Suppressor macrophage treated with lipopolysaccharide for 1 hour (primary cell): ENCODE measurements at regions not wholly inside any gene's neighbourhood (a gene's known extent, or its start where the extent isn't known, plus 50 kb on each side); places are given as distances from the start of the nearest gene placed in this dataset.

Experiments used
- DNase-seq, 3 donors: peaks; one replicate each; pipeline ENCODE4 v3.0.0-alpha.2; 2020 to 2022

GRCh38 chr10:70939441-70940003, 51.2 kb upstream of the PCBD1 start:
- no peak for DNase-seq

- DNase-seq, result no peak
These were observed 52.6 kb upstream of the PCBD1 start for GRCh38 chr10:70940834-70941568.

- DNase-seq, result no peak
These were observed 53.8 kb upstream of the PCBD1 start for GRCh38 chr10:70942125-70942524.

GRCh38 chr10:70942725-70943124, 54.4 kb upstream of the PCBD1 start:
- DNase-seq, result no peak

- DNase-seq, result no peak
These were observed 54.9 kb upstream of the PCBD1 start for GRCh38 chr10:70943249-70943648.

GRCh38 chr10:70943841-70944466, 55.6 kb upstream of the PCBD1 start:
- no peak for DNase-seq

GRCh38 chr10:70950037-70950436, 61.7 kb upstream of the PCBD1 start:
- no peak for DNase-seq

- no peak for DNase-seq
These were observed 62.4 kb upstream of the PCBD1 start for GRCh38 chr10:70950801-70951200.

GRCh38 chr10:70952401-70952800, 64.0 kb upstream of the PCBD1 start:
- no peak for DNase-seq

- DNase-seq, result no peak
These were observed 64.6 kb upstream of the PCBD1 start for GRCh38 chr10:70952921-70953320.

GRCh38 chr10:70954381-70955176, 66.2 kb upstream of the PCBD1 start:
- no peak for DNase-seq

- DNase-seq, result no peak
These were observed 67.8 kb upstream of the PCBD1 start for GRCh38 chr10:70956029-70956759.

GRCh38 chr10:70958396-70958795, 70.0 kb upstream of the PCBD1 start:
- DNase-seq, result no peak

GRCh38 chr10:70960316-70960715, 72.0 kb upstream of the PCBD1 start:
- DNase-seq, result no peak

- DNase-seq, result no peak
These were observed 72.6 kb upstream of the PCBD1 start for GRCh38 chr10:70960783-70961570.

GRCh38 chr10:70962686-70963085, 74.3 kb upstream of the PCBD1 start:
- no peak for DNase-seq

- no peak for DNase-seq
These were observed 74.9 kb upstream of the PCBD1 start for GRCh38 chr10:70963271-70963670.

GRCh38 chr10:70964245-70964644, 75.9 kb upstream of the PCBD1 start:
- no peak for DNase-seq

- no peak for DNase-seq
These were observed 76.5 kb upstream of the PCBD1 start for GRCh38 chr10:70964881-70965280.

- no peak for DNase-seq
These were observed 77.2 kb upstream of the PCBD1 start for GRCh38 chr10:70965566-70965965.

- no peak for DNase-seq
These were observed 78.5 kb upstream of the PCBD1 start for GRCh38 chr10:70966646-70967553.
